Spleen (tissue), 11 donors: ENCODE measurements at regions not wholly inside any gene's neighbourhood (a gene's known extent, or its start where the extent isn't known, plus 50 kb on each side); places are given as distances from the start of the nearest gene placed in this dataset.

ENCODE experiments used
- DNase-seq: peaks from one replicate; pipeline ENCODE4 v3.0.0-alpha.2; 2020
- H3K27ac ChIP-seq, 8 donors: fragments of 200-600 bp; sonication (generic) in 7 of 8; 1 replicate in 4 of 8; 2 replicates in 4 of 8; pipeline versions ENCODE4 v1.5.0 to v1.8.0; 2016 to 2021; ENCODE audit warnings: inconsistent platforms in 4 of 8, mild to moderate bottlenecking in 4 of 8, moderate library complexity in 1 of 8
- H3K27me3 ChIP-seq, 7 donors: fragments of 200-600 bp; sonication (generic) in 6 of 7; replicated peaks in 1 of 7; 1 replicate in 4 of 7; 2 replicates in 3 of 7; pipeline versions ENCODE4 v1.5.0 to v1.8.0; 2016 to 2021; ENCODE audit warnings: inconsistent platforms in 3 of 7, mild to moderate bottlenecking in 1 of 7
- H3K36me3 ChIP-seq, 6 donors: fragments of 200-600 bp; sonication (generic) in 5 of 6; 1 replicate in 4 of 6; 2 replicates in 2 of 6; pipeline versions ENCODE4 v1.5.0 to v1.8.0; 2016 to 2021; ENCODE audit warnings: inconsistent platforms in 2 of 6
- H3K4me1 ChIP-seq, 6 donors: fragments of 200-600 bp; sonication (generic) in 5 of 6; 1 replicate in 3 of 6; 2 replicates in 3 of 6; pipeline versions ENCODE4 v1.5.0 to v1.8.0; 2016 to 2021; ENCODE audit warnings: inconsistent platforms in 3 of 6
- H3K4me3 ChIP-seq, 8 donors: fragments of 200-600 bp; sonication (generic) in 7 of 8; 1 replicate in 4 of 8; 2 replicates in 4 of 8; pipeline versions ENCODE4 v1.5.0 to v1.8.0; 2016 to 2021; ENCODE audit warnings: inconsistent platforms in 4 of 8, mild to moderate bottlenecking in 4 of 8, moderate library complexity in 2 of 8
- H3K9me3 ChIP-seq, 8 donors: fragments of 200-600 bp; sonication (generic) in 7 of 8; 1 replicate in 4 of 8; 2 replicates in 4 of 8; pipeline versions ENCODE4 v1.5.0 to v1.8.0; 2016 to 2021; ENCODE audit warnings: inconsistent platforms in 4 of 8
- CTCF ChIP-seq, 11 experiments: fragments of 200-600 bp in 7 of 11; fragments of 450-650 bp in 4 of 11; sonication (generic) in 4 of 11; IDR thresholded peaks in 8 of 11; conservative IDR thresholded peaks in 3 of 11; 1 replicate in 7 of 11; 2 replicates in 4 of 11; pipeline versions ENCODE4 v1.4.0 to v1.8.0; 2016 to 2021; ENCODE audit warnings: antibody characterized with exemption in 11 of 11, inconsistent platforms in 4 of 11, mild to moderate bottlenecking in 1 of 11
- POLR2A ChIP-seq, 3 donors: fragments of 450-650 bp; IDR thresholded peaks; one replicate each; pipeline ENCODE4 v1.5.1; 2017; ENCODE audit warnings: antibody characterized with exemption in 3 of 3, mild to moderate bottlenecking in 1 of 3
- POLR2AphosphoS5 ChIP-seq, 3 donors: sonication (generic); formaldehyde crosslinking; IDR thresholded peaks; one replicate each; pipeline ENCODE4 v1.5.1; 2017; ENCODE audit warnings: antibody characterized with exemption in 3 of 3
- WGBS, 5 donors: extraction: QIAGEN DNeasy Blood & Tissue Kit in 3 of 5; methylation state at CpG; one replicate each; pipeline versions ENCODE4 v1.1.5 to v1.1.7; 2013 to 2018; 5-methylcytosine and 5-hydroxymethylcytosine counted together
- intact Hi-C: fragments of 100-400 bp; cut with DNase I; formaldehyde crosslinking; loops from one replicate; pipeline ENCODE4 v1.15.0; 2023; ENCODE audit warnings: low total_unique reads
- donor health status: healthy with polysubstance abuse.
- donor health status: DM: no; HTN: no; CAD: no; lungs with moderate emphysema.
- donor health status: DM: no; HTN: no; CAD: no.
- donor health status: Bipolar disorder and iron deficiency.
- donor health status: healthy.
- donor health status: DM: no; HTN: no; CAD: no.
- donor health status: DM: yes; HTN: yes; CAD: no.

- H3K9me3 ChIP-seq, result no peaks in the 10 kb centered on the region
- no peak overlapping the region for H3K27ac ChIP-seq
- intact Hi-C loops, result no loop called here
- H3K4me3 ChIP-seq, result no peak overlapping the region
- peaks cover 0 to 45% (median 35%) of the 10 kb centered on the region in 6 donors for H3K4me1 ChIP-seq
- DNase-seq, result no peak
- WGBS, 5 donors, result 92 to 100% (median 97%) methylated on average over 1 of the region's 1 CpG
- H3K27me3 ChIP-seq, result no peaks in the 10 kb centered on the region
- no peaks in the 10 kb centered on the region for H3K36me3 ChIP-seq
- TF ChIP-seq POLR2A (IDR thresholded peaks at IDR 0.05), result no peak
- no peak for TF ChIP-seq CTCF (IDR thresholded peaks at IDR 0.05 in 8 of 11, conservative IDR thresholded peaks at IDR 0.05 in 3 of 11)
- TF ChIP-seq POLR2AphosphoS5 (IDR thresholded peaks at IDR 0.05), result no peak
Measured at GRCh38 chr22:22748756-22749155, 104.3 kb downstream of the GGTLC2 start.

GRCh38 chr22:22749167-22749758, 104.8 kb downstream of the GGTLC2 start:
- intact Hi-C loops, result no loop called here
- H3K27me3 ChIP-seq, result no peaks in the 10 kb centered on the region

GRCh38 chr22:22750335-22751042, 106.1 kb downstream of the GGTLC2 start:
- no peaks in the 10 kb centered on the region for H3K36me3 ChIP-seq
- H3K4me1 ChIP-seq, result peaks cover 0 to 43% (median 37%) of the 10 kb centered on the region in 6 donors
- TF ChIP-seq POLR2AphosphoS5 (IDR thresholded peaks at IDR 0.05) (no peak), POLR2A (IDR thresholded peaks at IDR 0.05) (no peak), CTCF (IDR thresholded peaks at IDR 0.05 in 8 of 11, conservative IDR thresholded peaks at IDR 0.05 in 3 of 11) (no peak)
- WGBS, 5 donors, result 73 to 91% (median 87%) methylated on average over 5 to 6 of the region's 6 CpGs
- no peak overlapping the region for H3K4me3 ChIP-seq
- H3K27me3 ChIP-seq, result no peaks in the 10 kb centered on the region
- no peak overlapping the region for H3K27ac ChIP-seq
- H3K9me3 ChIP-seq, result no peaks in the 10 kb centered on the region
- intact Hi-C loops, result no loop called here
- DNase-seq, result no peak

More at GRCh38 chr22:22749167-22749758, 104.8 kb downstream of the GGTLC2 start:
- DNase-seq, result no peak
- peaks cover 0 to 47% (median 37%) of the 10 kb centered on the region in 6 donors for H3K4me1 ChIP-seq
- no peak overlapping the region for H3K4me3 ChIP-seq
- no peak overlapping the region for H3K27ac ChIP-seq
- 63 to 75% (median 75%) methylated on average over 6 to 7 of the region's 7 CpGs for WGBS, 5 donors
- no peaks in the 10 kb centered on the region for H3K36me3 ChIP-seq
- H3K9me3 ChIP-seq, result no peaks in the 10 kb centered on the region
- no peak for TF ChIP-seq POLR2A (IDR thresholded peaks at IDR 0.05)
- TF ChIP-seq POLR2AphosphoS5 (IDR thresholded peaks at IDR 0.05), result no peak
- no peak for TF ChIP-seq CTCF (IDR thresholded peaks at IDR 0.05 in 8 of 11, conservative IDR thresholded peaks at IDR 0.05 in 3 of 11)

- Histone ChIP-seq H3K27me3 (no peaks in the 10 kb centered on the region), H3K27ac (no peak overlapping the region), H3K36me3 (no peaks in the 10 kb centered on the region), H3K4me3 (no peak overlapping the region), H3K9me3 (no peaks in the 10 kb centered on the region), H3K4me1 (peaks cover 0 to 43% (median 34%) of the 10 kb centered on the region in 6 donors)
- intact Hi-C loops, result no loop called here
- no peak for TF ChIP-seq CTCF (IDR thresholded peaks at IDR 0.05 in 8 of 11, conservative IDR thresholded peaks at IDR 0.05 in 3 of 11)
- no peak for TF ChIP-seq POLR2A (IDR thresholded peaks at IDR 0.05)
- TF ChIP-seq POLR2AphosphoS5 (IDR thresholded peaks at IDR 0.05), result no peak
- no peak for DNase-seq
- 83 to 95% (median 92%) methylated on average over 2 of the region's 2 CpGs for WGBS, 5 donors
Measured at GRCh38 chr22:22751043-22751603, 106.7 kb downstream of the GGTLC2 start.
